HG02678 (cell line): ENCODE measurements at regions not wholly inside any gene's neighbourhood (a gene's known extent, or its start where the extent isn't known, plus 50 kb on each side); places are given as distances from the start of the nearest gene placed in this dataset.

Source experiments
- ATAC-seq: cut with Tn5 transposase; IDR thresholded peaks from one replicate; pipeline ENCODE4 v1.9.1; 2021; ENCODE audit warnings: mild to moderate bottlenecking, moderate library complexity; ENCODE audit not compliant: unreplicated experiment

- no peak for ATAC-seq
These were observed 120.8 kb downstream of the CEBPB start for GRCh38 chr20:50311308-50312001.

- ATAC-seq: no peak
These were observed 121.5 kb downstream of the CEBPB start for GRCh38 chr20:50312002-50312681.

DNA sequence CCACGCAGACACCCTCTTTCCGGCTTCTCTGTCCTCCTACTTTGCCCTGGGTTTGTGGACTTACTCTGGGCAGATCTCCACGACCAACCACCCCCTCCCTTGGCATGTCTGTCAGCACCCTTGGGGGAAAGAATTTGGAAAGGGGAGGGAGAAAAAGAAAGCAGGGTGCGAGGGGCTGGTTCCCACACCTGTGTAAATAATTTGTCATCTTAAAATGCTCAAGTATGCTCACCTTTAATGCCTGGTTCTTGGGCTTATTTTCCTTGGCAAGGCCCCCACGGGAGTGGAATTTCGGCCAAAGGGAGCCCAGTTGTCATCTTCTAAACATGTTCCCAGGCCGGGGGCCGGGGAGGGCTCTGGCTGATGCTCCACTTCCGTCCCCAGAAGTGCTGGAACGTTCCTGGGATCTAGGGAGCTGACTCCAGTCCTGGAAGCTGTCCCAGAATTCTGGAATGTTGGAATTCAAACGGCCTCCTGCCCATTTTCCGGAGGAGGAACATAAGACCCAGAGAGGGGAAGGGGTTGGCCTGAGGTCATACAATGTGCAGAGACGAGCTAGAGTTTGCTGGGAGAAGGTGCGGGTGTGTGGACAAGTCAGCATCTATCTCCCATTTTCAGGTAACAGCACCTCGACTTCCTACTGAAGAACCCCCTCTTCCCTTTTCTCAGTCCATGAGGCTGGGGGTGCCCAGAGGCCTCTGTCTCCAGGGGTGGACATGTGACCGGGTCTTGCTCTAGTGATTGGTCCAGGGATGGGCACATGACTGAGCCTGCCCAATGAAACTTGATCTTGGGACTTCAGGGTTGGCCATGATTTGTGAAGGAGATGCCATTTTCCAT, 122.3 kb downstream of the CEBPB start:
- no peak for ATAC-seq

- no peak for ATAC-seq
These were observed 122.8 kb downstream of the CEBPB start for GRCh38 chr20:50313522-50313820.

- ATAC-seq: no peak
These were observed 123.4 kb downstream of the CEBPB start for GRCh38 chr20:50313827-50314677.

DNA sequence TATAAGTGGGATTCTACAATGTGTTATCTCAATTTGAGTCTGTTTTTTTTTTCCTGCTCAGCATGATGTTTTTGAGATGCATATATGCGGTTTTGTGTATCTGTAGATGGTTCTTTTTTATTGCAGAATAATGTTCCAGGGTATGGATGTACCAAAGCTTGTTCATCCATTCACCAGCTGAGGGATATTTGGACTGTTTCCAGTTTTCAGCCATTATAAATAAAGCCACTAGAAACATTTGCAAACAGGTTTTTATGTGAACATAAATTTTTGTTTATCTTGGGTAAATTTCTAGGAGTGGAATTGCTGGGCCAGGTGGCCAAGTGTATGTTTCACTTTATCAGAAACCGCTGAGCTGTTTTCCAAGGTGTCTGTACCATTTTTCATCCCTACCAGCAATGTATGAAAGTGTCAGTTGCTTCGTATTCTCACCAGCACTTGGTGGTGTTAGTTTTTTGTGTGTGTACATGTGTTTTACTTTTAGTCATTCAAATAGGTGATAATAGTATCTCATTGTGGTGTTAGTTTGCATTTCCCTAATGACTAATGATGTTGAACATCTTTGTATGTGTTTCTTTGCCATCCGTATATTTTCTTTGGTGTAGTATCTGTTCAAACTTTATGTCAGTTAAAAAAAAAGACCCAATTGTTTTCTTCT, 124.2 kb downstream of the CEBPB start:
- no peak for ATAC-seq

DNA sequence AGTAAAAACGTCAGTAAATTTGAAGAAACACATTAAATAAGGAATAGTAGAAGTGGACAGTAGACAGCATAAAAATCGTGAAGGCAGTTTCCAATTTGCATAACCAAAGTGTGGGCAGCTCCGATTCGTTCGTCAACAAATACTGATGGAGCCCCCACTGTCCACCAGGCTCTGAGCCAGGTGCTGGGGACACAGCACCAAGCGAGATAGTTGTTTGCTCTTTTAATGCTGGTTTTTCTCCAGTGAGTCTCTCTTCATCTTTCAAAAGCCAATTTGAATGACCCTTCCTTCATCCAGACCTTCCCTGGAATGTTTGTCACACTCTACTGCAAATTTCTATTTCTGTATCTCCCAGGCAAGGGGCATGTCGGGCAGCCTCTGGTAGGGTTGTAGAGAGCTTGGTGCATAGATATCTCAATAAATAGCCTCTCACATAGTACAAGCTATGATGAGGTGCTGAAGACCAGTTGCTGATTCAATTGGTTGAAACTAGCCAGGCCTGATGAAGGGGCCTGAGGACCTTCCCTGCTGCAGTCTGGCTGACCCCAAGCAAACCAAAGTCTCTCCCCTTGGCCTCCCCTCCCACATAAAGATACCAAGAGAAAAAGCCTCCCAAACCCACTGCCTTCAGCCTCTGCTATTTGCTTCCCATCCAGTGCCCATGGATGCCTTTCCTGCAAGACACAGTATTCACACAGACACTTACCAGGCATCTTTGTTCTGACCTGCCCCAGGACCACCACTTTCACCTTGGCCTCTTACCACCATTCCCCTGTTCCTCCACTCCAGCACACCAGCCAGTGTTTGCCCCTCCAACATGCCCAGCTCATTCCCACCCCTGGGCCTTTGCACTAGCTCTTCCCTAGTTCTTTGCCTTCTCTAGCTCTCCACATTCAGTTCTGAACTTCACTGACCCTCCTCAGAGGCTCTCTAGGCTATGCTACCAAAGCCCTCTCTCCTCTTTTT, 125.2 kb downstream of the CEBPB start:
- no peak for ATAC-seq

DNA sequence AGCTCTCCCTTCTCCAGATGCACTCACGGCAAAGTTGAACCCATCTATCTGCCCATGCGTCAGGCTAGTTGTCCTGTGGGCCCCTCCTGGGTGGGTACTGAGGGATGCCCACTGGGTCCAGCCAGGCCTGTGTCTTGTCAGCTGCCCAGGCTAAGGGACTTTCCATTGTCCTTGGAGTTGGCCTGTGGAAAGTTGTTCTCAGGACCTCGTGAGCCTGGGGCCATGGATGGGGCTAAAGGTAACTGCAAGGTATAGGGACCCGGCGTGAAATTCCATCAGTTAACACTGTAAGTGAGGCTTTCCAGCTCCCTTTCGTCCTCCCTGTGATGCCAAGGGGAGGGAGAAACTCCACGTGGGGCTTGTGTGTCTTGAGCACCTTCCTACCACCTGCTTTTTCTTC, 126.5 kb downstream of the CEBPB start:
- ATAC-seq: no peak

- no peak for ATAC-seq
These were observed 127.0 kb downstream of the CEBPB start for GRCh38 chr20:50317609-50318008.

GRCh38 chr20:50318710-50319109, 128.1 kb downstream of the CEBPB start:
- no peak for ATAC-seq

DNA sequence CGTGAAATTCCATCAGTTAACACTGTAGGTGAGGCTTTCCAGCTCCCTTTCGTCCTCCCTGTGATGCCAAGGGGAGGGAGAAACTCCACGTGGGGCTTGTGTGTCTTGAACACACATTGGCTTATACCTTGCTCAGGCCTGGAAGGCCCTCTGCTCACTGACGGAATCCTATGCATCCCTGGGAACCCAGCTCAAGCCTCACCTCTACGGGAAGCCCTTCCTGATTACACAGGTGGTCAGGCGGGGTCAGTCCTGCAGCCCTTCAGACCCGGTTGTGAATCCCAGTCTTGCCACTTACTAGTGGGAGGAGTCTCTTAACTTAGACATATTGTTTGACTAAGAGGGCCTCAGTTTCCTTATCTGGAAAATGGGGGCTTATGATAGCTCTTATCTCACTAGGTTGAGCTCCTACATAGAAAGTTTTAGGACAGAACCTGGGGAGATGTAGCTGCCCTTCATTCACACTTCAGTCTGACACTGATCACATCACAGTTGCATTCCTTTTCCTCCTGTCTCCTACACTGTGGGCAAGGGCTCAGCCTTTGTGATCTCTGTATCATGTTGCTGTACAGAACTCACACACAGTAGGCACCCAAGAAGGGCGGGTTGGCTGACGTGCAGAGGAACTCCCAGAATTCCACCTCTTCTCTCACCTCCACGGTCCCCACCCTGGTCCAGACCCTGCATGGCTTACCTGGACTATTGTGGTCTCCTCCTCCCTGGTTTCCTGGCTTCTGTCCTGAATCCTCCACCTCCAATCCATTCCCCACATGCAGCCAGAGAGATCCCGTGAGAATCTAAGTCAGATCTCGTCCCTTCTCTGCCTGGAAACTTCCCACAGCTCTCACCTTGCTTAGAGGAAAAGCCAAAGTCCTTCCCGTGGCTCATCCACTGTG, 129.6 kb downstream of the CEBPB start:
- no peak for ATAC-seq

DNA sequence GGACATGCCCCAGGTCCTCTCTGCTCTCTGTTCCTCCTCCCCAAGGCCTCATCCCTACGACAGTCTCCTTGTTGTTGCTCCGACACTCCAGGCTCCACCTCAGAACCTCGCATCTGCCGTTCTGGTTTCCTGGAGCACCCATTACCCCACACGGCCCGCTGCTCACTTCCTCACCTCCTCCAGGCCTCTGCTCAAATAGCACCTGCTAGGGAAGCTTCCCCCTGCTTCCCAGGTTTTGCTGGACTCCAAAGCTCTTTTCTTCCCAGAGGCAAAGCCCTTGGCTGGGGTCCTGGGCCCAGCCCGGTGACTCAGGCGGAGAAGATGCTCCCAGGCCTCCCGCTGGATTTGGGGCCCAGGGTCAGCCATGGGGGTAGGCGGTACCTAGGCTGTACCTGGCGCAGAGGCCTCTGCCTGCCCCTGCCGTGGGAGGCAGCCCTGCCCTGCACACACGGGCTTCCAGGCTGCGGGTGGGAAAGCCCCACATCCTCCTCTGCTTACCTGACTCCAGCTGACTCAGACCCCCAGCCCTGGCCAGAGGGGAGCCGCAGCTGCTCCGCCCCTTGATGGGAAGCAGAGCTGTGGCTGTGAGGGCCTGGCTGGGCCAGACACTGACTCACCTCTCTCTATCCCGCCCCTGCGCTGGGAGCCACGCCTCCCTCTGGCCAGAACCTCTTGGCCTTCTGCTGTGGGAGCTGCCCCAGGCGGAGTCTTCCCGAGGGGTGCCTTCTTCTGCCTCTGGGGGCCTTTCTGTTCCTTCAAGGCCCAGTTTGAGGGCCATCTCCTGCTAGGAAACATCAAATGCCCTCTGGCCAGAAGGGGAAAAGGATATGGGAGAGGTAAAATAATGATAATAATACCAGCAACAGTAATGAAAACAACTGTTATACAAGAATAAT, 130.5 kb downstream of the CEBPB start:
- no peak for ATAC-seq

GRCh38 chr20:50321797-50322480, 131.3 kb downstream of the CEBPB start:
- no peak for ATAC-seq

DNA sequence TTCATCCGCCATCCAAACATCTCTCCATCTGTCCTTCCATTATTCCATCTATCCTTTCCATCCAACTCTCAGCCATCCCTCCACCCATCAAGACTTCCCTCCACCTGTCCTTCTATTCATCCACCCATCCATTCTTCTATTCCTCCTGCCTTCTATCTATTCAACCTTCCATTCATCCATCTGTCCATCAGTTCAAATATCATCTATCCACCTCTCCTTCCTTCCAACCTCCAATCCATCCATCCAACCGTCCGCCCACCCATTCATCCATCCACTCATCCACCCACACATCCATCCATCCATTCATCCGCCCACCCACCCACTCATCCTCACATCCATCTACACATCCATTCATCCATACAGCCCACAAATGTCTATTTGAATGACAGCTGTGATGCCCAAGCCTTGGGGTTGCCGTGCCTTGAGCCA, 132.1 kb downstream of the CEBPB start:
- no peak for ATAC-seq

DNA sequence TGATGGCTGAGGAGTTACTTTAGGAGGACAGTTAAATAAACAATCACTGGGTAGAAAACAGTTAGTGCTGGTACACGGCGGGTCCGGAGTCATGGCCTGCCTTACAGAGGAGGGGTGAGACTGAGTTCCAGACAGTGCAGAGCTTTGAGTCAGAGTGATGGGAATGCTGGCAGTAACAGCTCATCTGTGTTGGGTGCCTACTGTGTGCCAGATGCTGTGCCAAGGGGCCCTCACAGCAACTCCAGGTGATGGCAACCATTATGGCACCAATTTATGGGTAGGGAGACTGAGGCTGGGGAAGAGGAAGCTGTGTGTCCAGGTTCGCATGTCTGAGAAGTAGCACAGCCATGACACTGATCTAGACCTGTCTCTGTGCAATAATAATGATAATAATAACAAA, 132.6 kb downstream of the CEBPB start:
- ATAC-seq: no peak
